ENCODE measurements at regions not wholly inside any gene's neighbourhood (a gene's known extent, or its start where the extent isn't known, plus 50 kb on each side); places are given as distances from the start of the nearest gene placed in this dataset.
"Not testable (repeated sequence)": the region's sequence is repeated elsewhere in the genome, so short reads cannot be mapped to it uniquely, and the experiment has no call there.

GRCh38 chr14:71758229-71758951 is 173.8 kb upstream of the RGS6 start:
- DNase-seq: no peak

GRCh38 chr14:71762575-71762974 is 169.7 kb upstream of the RGS6 start:
- no peak for DNase-seq

- no peak for DNase-seq
Observed at GRCh38 chr14:71764701-71765382, 167.4 kb upstream of the RGS6 start.

- DNase-seq: no peak
Observed at GRCh38 chr14:71765505-71765904, 166.7 kb upstream of the RGS6 start.

- no peak for DNase-seq
Observed at GRCh38 chr14:71770431-71770830, 161.8 kb upstream of the RGS6 start.

DNA sequence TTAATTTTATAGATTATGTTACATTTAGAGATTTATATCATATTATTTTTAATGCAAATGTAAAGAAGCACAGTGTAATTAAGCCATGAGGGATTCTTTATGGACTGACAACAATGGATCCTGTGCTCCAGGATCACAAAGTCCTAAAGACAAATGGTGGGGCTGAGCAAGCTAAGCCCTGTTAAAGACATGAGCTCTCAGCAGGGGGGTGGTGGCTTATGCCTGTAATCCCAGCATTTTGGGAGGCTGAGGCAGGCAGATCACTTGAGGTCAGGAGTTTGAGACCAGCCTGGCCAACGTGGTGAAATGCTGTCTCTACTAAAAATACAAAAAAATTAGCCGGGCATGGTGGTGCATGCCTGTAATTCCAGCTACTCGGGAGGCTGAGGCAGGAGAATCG is 160.8 kb upstream of the RGS6 start:
- not testable (repeated sequence) for DNase-seq

GRCh38 chr14:71771996-71772395 is 160.2 kb upstream of the RGS6 start:
- DNase-seq: not testable (repeated sequence)

DNA sequence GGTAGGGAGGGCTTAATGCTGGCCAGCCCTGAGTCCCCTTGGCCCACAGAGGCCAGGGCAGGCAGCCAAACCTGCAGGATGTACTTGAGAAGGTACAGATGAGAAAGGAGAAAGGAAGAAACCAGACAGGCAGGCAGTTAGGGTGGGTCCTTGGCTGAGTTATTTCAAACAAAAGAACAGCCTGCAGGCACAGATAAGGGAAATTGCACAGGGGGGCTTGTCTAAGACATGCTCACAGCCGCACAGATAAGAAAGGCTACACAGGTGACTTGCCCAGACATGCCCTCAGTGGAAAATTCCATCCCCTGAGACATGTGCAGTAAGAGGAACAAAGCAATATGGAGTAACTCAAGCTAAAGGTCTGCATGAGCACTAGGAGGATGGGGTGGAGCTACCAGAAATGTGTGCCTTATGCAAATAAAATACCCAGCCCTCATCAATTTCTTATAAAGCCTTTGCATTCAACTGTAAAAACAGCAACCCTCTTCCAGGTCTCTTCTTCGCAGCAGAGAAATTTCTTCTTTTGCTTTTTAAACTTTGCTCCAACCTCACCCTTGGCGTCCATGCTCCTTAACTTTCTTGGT is 158.2 kb upstream of the RGS6 start:
- DNase-seq: no peak

GRCh38 chr14:71776471-71777360 is 155.5 kb upstream of the RGS6 start:
- DNase-seq: no peak

DNA sequence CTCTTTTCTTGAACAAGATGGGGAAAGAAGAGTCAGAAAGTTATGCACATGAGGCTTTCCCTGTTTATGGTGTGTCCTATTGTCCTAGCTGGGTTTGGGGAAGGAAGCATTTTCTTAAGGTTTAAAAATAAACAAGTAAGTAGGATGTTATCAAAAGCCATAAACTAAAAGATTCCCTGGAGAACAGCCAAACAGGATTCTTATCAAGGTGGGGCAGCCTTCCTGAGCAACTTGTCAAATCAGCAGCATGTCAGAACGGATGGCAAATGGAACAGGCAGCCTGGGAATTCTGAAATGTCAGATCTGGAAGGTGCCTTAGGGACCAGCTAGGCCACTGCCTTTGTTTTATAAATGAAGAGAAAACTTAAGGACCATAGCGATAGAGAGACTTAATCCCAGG is 152.2 kb upstream of the RGS6 start:
- no peak for DNase-seq

DNA sequence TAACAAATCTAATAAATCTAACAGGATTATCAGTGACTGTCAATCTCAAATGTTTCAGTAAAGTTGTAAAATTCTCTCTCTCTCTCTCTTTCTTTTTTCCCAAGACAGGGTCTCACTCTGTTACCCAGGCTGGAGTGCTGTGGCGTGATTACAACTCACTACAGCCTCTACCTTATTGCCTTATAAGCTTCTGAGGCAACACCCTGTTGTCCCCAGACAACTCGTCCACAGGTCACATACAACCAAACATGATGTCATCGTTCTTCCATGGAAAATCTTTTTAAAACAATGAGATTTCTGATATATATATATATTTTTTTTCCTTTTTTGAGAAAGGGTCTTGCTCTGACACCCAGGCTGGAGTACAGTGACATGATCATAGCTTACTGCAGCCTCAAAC is 151.4 kb upstream of the RGS6 start:
- no peak for DNase-seq

DNA sequence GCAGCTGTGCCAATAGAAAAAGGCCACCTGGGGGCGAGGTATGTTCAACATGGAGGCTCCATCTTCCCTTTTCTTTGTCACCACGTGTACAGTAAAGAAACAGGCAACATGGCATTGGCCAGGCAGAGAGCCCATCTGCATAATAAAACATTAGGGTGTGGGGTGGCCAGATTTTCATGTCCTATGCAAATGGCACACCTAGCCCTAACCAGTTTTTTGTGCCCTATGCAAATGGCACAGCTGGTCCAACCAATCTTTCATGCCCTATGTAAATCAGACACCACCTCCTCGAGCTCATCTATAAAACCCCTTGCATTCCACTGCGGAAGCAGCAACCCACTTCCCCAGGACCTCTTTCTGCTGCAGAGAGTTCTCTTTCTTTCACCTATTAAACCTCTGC is 149.1 kb upstream of the RGS6 start:
- DNase-seq: no peak

DNA sequence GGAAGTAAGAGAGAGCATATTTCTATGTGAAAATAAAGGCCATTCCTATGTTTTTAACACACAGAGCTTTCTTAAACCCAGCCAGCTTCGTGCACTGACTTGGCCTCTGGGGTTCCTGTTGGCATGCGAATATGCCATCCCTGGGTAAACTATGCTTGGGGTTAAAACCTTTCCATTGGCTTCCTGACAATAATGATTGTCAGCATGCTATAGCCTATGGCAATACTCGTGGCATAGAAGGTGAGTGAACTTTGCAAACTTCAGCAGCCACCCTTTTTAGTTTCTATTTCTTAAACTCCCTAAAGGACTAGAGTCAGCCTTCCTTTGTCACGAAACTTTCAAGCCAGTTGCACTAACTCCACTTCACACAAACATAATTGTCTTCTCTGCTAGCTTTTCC is 148.4 kb upstream of the RGS6 start:
- no peak for DNase-seq

- no peak for DNase-seq
Observed at GRCh38 chr14:71789005-71789404, 143.2 kb upstream of the RGS6 start.

GRCh38 chr14:71799841-71800240 is 132.4 kb upstream of the RGS6 start:
- DNase-seq: no peak

GRCh38 chr14:71800878-71801277 is 131.4 kb upstream of the RGS6 start:
- no peak for DNase-seq

DNA sequence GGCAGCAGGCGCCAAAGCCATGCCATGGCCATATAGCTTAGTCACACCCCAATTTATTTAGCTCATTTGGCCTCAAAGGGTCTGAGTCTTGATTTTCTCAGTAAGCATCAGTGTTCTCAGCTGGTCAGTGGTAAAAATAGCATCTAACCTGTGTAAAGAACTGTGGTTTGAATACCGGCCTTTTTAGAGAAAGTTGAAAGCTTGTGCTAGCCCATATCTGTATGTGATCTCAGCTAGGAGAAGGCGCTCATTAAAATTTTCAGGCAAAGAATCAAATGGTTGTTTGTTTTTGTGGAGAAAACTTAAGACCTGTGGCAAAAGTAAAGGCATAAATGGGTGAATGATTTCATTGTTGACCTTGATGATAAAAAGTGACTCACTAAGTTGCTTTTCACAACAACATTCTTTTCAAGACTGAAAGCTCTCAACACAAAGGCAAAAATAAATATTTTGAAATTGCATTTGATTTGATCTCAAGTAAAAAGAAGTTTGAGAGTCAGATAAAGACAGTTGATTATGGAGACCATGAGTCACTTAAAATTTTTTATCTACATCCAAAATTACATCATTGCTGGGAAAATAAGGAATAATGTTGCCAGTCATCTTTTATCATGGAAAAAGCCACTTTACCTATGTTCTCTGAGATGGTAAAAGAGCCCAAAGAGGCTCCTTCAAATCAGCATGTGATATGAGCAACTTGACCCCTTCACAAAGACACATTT is 128.5 kb upstream of the RGS6 start:
- no peak for DNase-seq

DNA sequence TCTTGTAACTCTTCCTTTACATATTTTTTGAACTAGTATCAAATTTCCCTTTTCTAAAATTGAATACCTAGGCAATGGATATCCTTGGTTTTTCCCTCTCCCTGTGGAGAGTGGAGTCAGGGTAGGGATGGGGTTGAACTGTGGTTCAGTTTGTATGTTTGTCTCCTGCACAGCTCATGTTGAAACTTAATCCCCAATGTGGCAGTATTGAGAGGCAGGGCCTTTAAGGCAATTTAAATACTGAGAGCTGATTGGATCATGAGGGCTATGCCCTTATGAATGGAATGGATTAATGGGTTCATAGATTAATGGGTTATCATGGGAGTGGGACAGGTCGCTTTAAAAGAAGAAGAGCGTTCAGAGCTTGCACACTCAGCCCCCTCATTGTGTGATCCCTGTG is 127.2 kb upstream of the RGS6 start:
- DNase-seq: no peak

GRCh38 chr14:71807049-71807448 is 125.2 kb upstream of the RGS6 start:
- DNase-seq: not testable (repeated sequence)

DNA sequence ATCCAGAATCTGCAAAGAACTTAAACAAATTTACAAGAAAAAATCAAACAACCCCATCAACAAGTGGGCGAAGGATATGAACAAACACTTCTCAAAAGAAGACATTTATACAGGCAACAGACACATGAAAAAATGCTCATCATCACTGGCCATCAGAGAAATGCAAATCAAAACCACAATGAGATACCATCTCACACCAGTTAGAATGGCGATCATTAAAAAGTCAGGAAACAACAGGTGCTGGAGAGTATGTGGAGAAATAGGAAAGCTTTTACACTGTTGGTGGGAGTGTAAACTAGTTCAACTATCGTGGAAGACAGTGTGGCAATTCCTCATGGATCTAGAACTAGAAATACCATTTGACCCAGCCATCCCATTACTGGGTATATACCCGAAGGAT is 121.4 kb upstream of the RGS6 start:
- DNase-seq: not testable (repeated sequence)

DNA sequence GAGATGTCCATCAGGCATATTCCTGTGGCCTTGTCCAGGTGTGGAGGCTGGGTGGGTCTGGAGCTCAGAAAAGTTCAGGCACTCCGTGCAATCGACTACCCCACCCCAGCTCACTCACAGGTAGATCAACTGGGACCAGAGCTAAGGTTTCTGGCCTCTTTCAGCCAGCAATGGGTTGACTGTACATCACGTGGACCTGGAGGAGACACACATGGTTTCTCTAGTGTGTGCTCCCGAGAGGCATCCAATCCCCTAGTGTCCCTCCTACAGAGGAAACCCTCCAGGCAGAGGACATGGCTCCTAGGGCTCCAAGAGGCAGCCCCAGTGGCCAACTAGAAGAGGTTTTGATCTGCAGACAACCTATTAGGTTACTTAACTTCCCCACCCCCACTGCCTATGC is 119.5 kb upstream of the RGS6 start:
- DNase-seq: no peak

- DNase-seq: no peak
Observed at GRCh38 chr14:71815110-71815509, 117.1 kb upstream of the RGS6 start.

DNA sequence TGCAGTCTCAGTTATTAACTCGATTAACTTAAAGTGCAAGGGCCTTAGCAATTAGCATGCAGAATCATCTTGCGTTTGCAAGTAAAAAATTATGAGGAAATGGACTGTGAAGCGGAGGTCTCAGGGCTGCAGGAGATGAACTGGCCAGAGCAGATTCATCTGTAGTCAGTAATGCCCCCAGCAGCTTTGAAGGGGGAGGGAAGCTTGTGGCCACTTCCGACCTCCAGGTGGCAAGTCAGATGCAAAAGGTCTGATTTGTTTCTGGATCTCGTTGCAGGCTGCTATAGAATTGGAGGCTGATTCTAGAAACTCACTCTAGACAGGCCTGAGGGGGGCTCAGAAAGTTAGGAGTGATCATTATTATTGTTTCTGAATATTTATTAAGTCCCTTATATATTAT is 107.4 kb upstream of the RGS6 start:
- no peak for DNase-seq

All from suppressor macrophage treated with lipopolysaccharide for 1 hour (primary cell).